HCT116 (cell line): ENCODE measurements at regions not wholly inside any gene's neighbourhood (a gene's known extent, or its start where the extent isn't known, plus 50 kb on each side); places are given as distances from the start of the nearest gene placed in this dataset.

Source experiments
- ATAC-seq: fragments of 200-7000 bp; cut with Tn5 transposase; 2 replicates; pipeline ENCODE4 v1.9.1; 2020; ENCODE audit warnings: mild to moderate bottlenecking, moderate library complexity
- BruUV-seq: library from RNA; stranded (reverse); fragments of 400-500 nt; replicated peaks from 2 replicates; lab custom pipeline; 2021; lab: Mats Ljungman, UMichigan
- CTCF ChIA-PET: fragments of 300-600 bp; sonication (Branson Sonifier 250); formaldehyde crosslinking; loops from one replicate; lab custom pipeline; 2021; ENCODE audit warnings: antibody characterized with exemption; lab: Charles Lee
- POLR2A ChIA-PET: fragments of 300-600, 350-600 bp; sonication (Branson Sonifier 250); formaldehyde crosslinking; loops from one replicate; lab custom pipeline; 2021; ENCODE audit warnings: antibody characterized with exemption; lab: Charles Lee
- RAD21 ChIA-PET, 2 experiments: fragments of 300-600 bp; sonication (Branson Sonifier 250); formaldehyde crosslinking; loops; one replicate each; lab custom pipeline; 2023; ENCODE audit warnings: low total read pairs in 2 of 2; ENCODE audit not compliant: uncharacterized antibody in 2 of 2, unreplicated experiment in 2 of 2, low non-redundant PET in 1 of 2; lab: Charles Lee
- DNase-seq: peaks from one replicate; pipeline ENCODE4 v3.0.0-alpha.2; 2010; ENCODE audit warnings: low read depth, low spot score
- H2AFZ ChIP-seq: fragments of 200-600 bp; shearing (Covaris generic), sonication (generic); 2 replicates; pipeline ENCODE4 v1.6.1; 2017; ENCODE audit warnings: low read depth, mixed run types, mixed read lengths, antibody characterized with exemption, low read length; ENCODE audit not compliant: poor library complexity, severe bottlenecking
- H3K27ac ChIP-seq: 2 replicates; pipeline ENCODE4 v1.5.1; 2012; ENCODE audit warnings: low read depth, low read length
- H3K27me3 ChIP-seq: fragments of 200-600 bp; sonication (generic); 2 replicates; pipeline ENCODE4 v1.6.1; 2016; ENCODE audit warnings: mixed run types, low read length, mixed read lengths; ENCODE audit not compliant: insufficient read depth
- H3K36me3 ChIP-seq, 2 experiments: fragments of 200-500 bp in 1 of 2; fragments of 200-600 bp in 1 of 2; sonication (Bioruptor generic) in 1 of 2; sonication (generic) in 1 of 2; 2 replicates each; pipeline versions ENCODE4 v1.5.1 to v1.6.1; 2014 to 2016; ENCODE audit warnings: low read length in 2 of 2, inconsistent platforms in 1 of 2, mixed read lengths in 1 of 2, mixed run types in 1 of 2; ENCODE audit not compliant: insufficient read depth in 2 of 2, control insufficient read depth in 1 of 2
- H3K4me1 ChIP-seq, 2 experiments: fragments of 200-600 bp in 1 of 2; sonication (generic) in 1 of 2; 2 replicates each; pipeline versions ENCODE4 v1.5.1 to v1.6.1; 2012 to 2017; ENCODE audit warnings: low read length in 2 of 2, inconsistent platforms in 1 of 2, mild to moderate bottlenecking in 1 of 2, mixed read lengths in 1 of 2, mixed run types in 1 of 2, moderate library complexity in 1 of 2; ENCODE audit not compliant: insufficient read depth in 2 of 2, control insufficient read depth in 1 of 2
- H3K4me2 ChIP-seq: fragments of 200-600 bp; sonication (generic); 2 replicates; pipeline ENCODE4 v1.6.1; 2017; ENCODE audit warnings: mixed run types, low read length, mixed read lengths
- H3K4me3 ChIP-seq, 2 experiments: fragments of 200-600 bp in 1 of 2; sonication (generic) in 1 of 2; replicated peaks in 1 of 2; 2 replicates each; pipeline ENCODE4 v1.5.1; 2011 to 2016; ENCODE audit warnings: low read length in 2 of 2, control low read depth in 1 of 2, low read depth in 1 of 2, mild to moderate bottlenecking in 1 of 2, mixed read lengths in 1 of 2, mixed run types in 1 of 2
- H3K79me2 ChIP-seq: fragments of 200-600 bp; sonication (generic); 2 replicates; pipeline ENCODE4 v1.6.1; 2017; ENCODE audit warnings: mild to moderate bottlenecking, mixed run types, low read length, moderate library complexity, mixed read lengths; ENCODE audit not compliant: insufficient read depth
- H3K9ac ChIP-seq: fragments of 200-600 bp; sonication (generic); 2 replicates; pipeline ENCODE4 v1.6.1; 2016; ENCODE audit warnings: low read length, mixed read lengths
- H3K9me2 ChIP-seq: fragments of 200-600 bp; sonication (generic), shearing (Covaris generic); 2 replicates; pipeline ENCODE4 v1.6.1; 2017; ENCODE audit warnings: mixed run types, mild to moderate bottlenecking, moderate library complexity; ENCODE audit not compliant: insufficient read depth
- H3K9me3 ChIP-seq, 2 experiments: fragments of 200-500 bp in 1 of 2; fragments of 200-600 bp in 1 of 2; sonication (Bioruptor generic) in 1 of 2; sonication (generic) in 1 of 2; 2 replicates each; pipeline ENCODE4 v1.6.1; 2014 to 2017; ENCODE audit warnings: low read length in 2 of 2, mixed read lengths in 2 of 2, inconsistent platforms in 1 of 2, low read depth in 1 of 2, mild to moderate bottlenecking in 1 of 2, mixed run types in 1 of 2, moderate library complexity in 1 of 2; ENCODE audit not compliant: control insufficient read depth in 1 of 2, insufficient read depth in 1 of 2
- H4K20me1 ChIP-seq: fragments of 200-600 bp; sonication (generic), shearing (Covaris generic); 2 replicates; pipeline ENCODE4 v1.6.1; 2017; ENCODE audit warnings: mixed run types, mild to moderate bottlenecking, moderate library complexity; ENCODE audit not compliant: insufficient read depth
- ATF3 ChIP-seq: IDR thresholded peaks from 2 replicates; pipeline ENCODE4 v1.6.1; 2012
- CBX3 ChIP-seq: IDR thresholded peaks from 2 replicates; pipeline ENCODE4 v1.6.1; 2012; ENCODE audit warnings: low read depth
- CEBPB ChIP-seq: IDR thresholded peaks from 2 replicates; pipeline ENCODE4 v1.6.1; 2012; ENCODE audit warnings: low read depth
- CTCF ChIP-seq, 3 experiments: fragments of 200-600 bp in 1 of 3; sonication (generic) in 1 of 3; IDR thresholded peaks in 2 of 3; conservative IDR thresholded peaks in 1 of 3; 2 replicates each; pipeline ENCODE4 v1.5.1; 2012 to 2017; ENCODE audit warnings: low read depth in 2 of 3, low read length in 2 of 3, antibody characterized with exemption in 1 of 3, borderline replicate concordance in 1 of 3, control low read depth in 1 of 3, mild to moderate bottlenecking in 1 of 3, mixed read lengths in 1 of 3, mixed run types in 1 of 3, moderate library complexity in 1 of 3; ENCODE audit not compliant: insufficient read depth in 1 of 3
- EGR1 ChIP-seq: IDR thresholded peaks from 2 replicates; pipeline ENCODE4 v1.6.1; 2012; ENCODE audit warnings: low read depth
- ELF1 ChIP-seq: IDR thresholded peaks from 2 replicates; pipeline ENCODE4 v1.6.1; 2012; ENCODE audit warnings: low read depth, borderline replicate concordance
- EZH2 ChIP-seq: fragments of 200-600 bp; sonication (generic); IDR thresholded peaks from 2 replicates; pipeline ENCODE4 v1.6.1; 2017; ENCODE audit warnings: antibody characterized with exemption, mixed run types
- FOSL1 ChIP-seq: IDR thresholded peaks from 2 replicates; pipeline ENCODE4 v1.6.1; 2012; ENCODE audit warnings: low read depth
- JUND ChIP-seq: IDR thresholded peaks from 2 replicates; pipeline ENCODE4 v1.6.1; 2012
- MAX ChIP-seq: IDR thresholded peaks from 2 replicates; pipeline ENCODE4 v1.6.1; 2012
- POLR2AphosphoS5 ChIP-seq: IDR thresholded peaks from 2 replicates; pipeline ENCODE4 v1.6.1; 2011; ENCODE audit warnings: mild to moderate bottlenecking, low read depth, low read length, moderate library complexity
- RAD21 ChIP-seq: IDR thresholded peaks from 2 replicates; pipeline ENCODE4 v1.6.1; 2012; ENCODE audit warnings: low read depth, mild to moderate bottlenecking
- REST ChIP-seq: IDR thresholded peaks from 2 replicates; pipeline ENCODE4 v1.6.1; 2012; ENCODE audit warnings: low read depth
- SIN3A ChIP-seq: IDR thresholded peaks from 2 replicates; pipeline ENCODE4 v1.6.1; 2012; ENCODE audit warnings: low read depth
- TCF7L2 ChIP-seq: IDR thresholded peaks from 2 replicates; pipeline ENCODE4 v1.7.0; 2011; ENCODE audit warnings: borderline replicate concordance, inconsistent platforms; ENCODE audit not compliant: insufficient read depth, insufficient read length; ENCODE audit errors: extremely low read depth
- YY1 ChIP-seq: IDR thresholded peaks from 2 replicates; pipeline ENCODE4 v1.6.1; 2011; ENCODE audit warnings: low read length, low read depth, moderate library complexity, mild to moderate bottlenecking; ENCODE audit not compliant: insufficient replicate concordance; ENCODE audit errors: extremely low read depth
- ZNF274 ChIP-seq: fragments of 200-500 bp; sonication (Bioruptor generic); IDR thresholded peaks from 2 replicates; pipeline ENCODE4 v1.6.1; 2014; ENCODE audit warnings: mild to moderate bottlenecking, low read depth, low read length, inconsistent platforms
- intact Hi-C: fragments of 100-400 bp; cut with micrococcal nuclease; formaldehyde crosslinking; loops from 2 replicates; pipeline ENCODE4 v1.10.0; 2022

GRCh38 chr3:74469151-74469550 is 145.3 kb downstream of the CNTN3 start:
- no peak for ATAC-seq
- CTCF ChIA-PET = no interaction called here

More at GRCh38 chr3:74469151-74469550, 145.3 kb downstream of the CNTN3 start:
- Histone ChIP-seq H3K9ac (no peak overlapping the region), H2AFZ (no peak overlapping the region), H3K4me3 (no peak overlapping the region), H3K4me1 (no peaks in the 10 kb centered on the region), H3K4me2 (no peak overlapping the region), H3K27me3 (no peaks in the 10 kb centered on the region), H3K79me2 (no peaks in the 10 kb centered on the region), H3K36me3 (no peaks in the 10 kb centered on the region), H3K9me2 (no peaks in the 10 kb centered on the region), H3K9me3 (peaks cover 11 to 16% of the 10 kb centered on the region in 2 experiments; a peak in 2 of 4 replicates), H4K20me1 (no peaks in the 10 kb centered on the region), H3K27ac (no peak overlapping the region)
- intact Hi-C loops = no loop called here
- no peak for DNase-seq
- TF ChIP-seq SIN3A = no peak
- no peak for TF ChIP-seq REST
- TF ChIP-seq TCF7L2 = no peak
- TF ChIP-seq CEBPB = no peak
- TF ChIP-seq MAX = no peak
- no peak for TF ChIP-seq EZH2
- TF ChIP-seq JUND = no peak
- TF ChIP-seq RAD21 = no peak
- TF ChIP-seq ATF3 = no peak
- TF ChIP-seq CTCF (IDR thresholded peaks at IDR 0.05 in 2 of 3, conservative IDR thresholded peaks at IDR 0.05 in 1 of 3; ENCODE audit: borderline replicate concordance in 1 of 3, insufficient read depth in 1 of 3, low read depth in 2 of 3, low read length in 2 of 3) = no peak
- TF ChIP-seq POLR2AphosphoS5 = no peak
- no peak for TF ChIP-seq CBX3
- TF ChIP-seq ZNF274 = no peak
- no peak for TF ChIP-seq ELF1
- TF ChIP-seq YY1 = no peak
- no peak for TF ChIP-seq FOSL1
- no peak for TF ChIP-seq EGR1
- ChIA-PET POLR2A (no interaction called here), RAD21 (no interaction called here)
- no TSS peak for BruUV-seq
